ENCODE measurements at regions not wholly inside any gene's neighbourhood (a gene's known extent, or its start where the extent isn't known, plus 50 kb on each side); places are given as distances from the start of the nearest gene placed in this dataset.
A peak's percentile ranks its signal among the peaks of the same experiment; 100 is the strongest.

GRCh38 chr22:46065691-46066454, 84.5 kb upstream of the PPARA start:
- no peak for DNase-seq (ENCODE audit: low read depth in 1 of 2, low spot score in 1 of 2)

GRCh38 chr22:46066691-46067090, 83.6 kb upstream of the PPARA start:
- no peak for DNase-seq (ENCODE audit: low read depth in 1 of 2, low spot score in 1 of 2)

- DNase-seq (ENCODE audit: low read depth in 1 of 2, low spot score in 1 of 2), result no peak
Measured at GRCh38 chr22:46067159-46068111, 82.9 kb upstream of the PPARA start.

- DNase-seq (ENCODE audit: low read depth in 1 of 2, low spot score in 1 of 2), result no peak
Measured at GRCh38 chr22:46068181-46068592, 82.1 kb upstream of the PPARA start.

- DNase-seq (ENCODE audit: low read depth in 1 of 2, low spot score in 1 of 2), result no peak
Measured at GRCh38 chr22:46068593-46069491, 81.5 kb upstream of the PPARA start.

- DNase-seq (ENCODE audit: low read depth in 1 of 2, low spot score in 1 of 2), result no peak
Measured at GRCh38 chr22:46069521-46070214, 80.7 kb upstream of the PPARA start.

GRCh38 chr22:46070215-46070802, 80.0 kb upstream of the PPARA start:
- peak in 1 of 2 donors; percentile 18 for DNase-seq (ENCODE audit: low read depth in 1 of 2, low spot score in 1 of 2)

GRCh38 chr22:46070803-46071450, 79.4 kb upstream of the PPARA start:
- peak in 1 of 2 donors; percentile 53 for DNase-seq (ENCODE audit: low read depth in 1 of 2, low spot score in 1 of 2)

GRCh38 chr22:46071451-46072109, 78.7 kb upstream of the PPARA start:
- peak; percentile 32 to 57 for DNase-seq (ENCODE audit: low read depth in 1 of 2, low spot score in 1 of 2)

GRCh38 chr22:46072110-46072881, 78.0 kb upstream of the PPARA start:
- DNase-seq (ENCODE audit: low read depth in 1 of 2, low spot score in 1 of 2), result peak in 1 of 2 donors; percentile 35

GRCh38 chr22:46072981-46073682, 77.2 kb upstream of the PPARA start:
- DNase-seq (ENCODE audit: low read depth in 1 of 2, low spot score in 1 of 2), result no peak

GRCh38 chr22:46073683-46074504, 76.4 kb upstream of the PPARA start:
- DNase-seq (ENCODE audit: low read depth in 1 of 2, low spot score in 1 of 2), result no peak

GRCh38 chr22:46074771-46075551, 75.4 kb upstream of the PPARA start:
- DNase-seq (ENCODE audit: low read depth in 1 of 2, low spot score in 1 of 2), result no peak

- DNase-seq (ENCODE audit: low read depth in 1 of 2, low spot score in 1 of 2), result no peak
Measured at GRCh38 chr22:46075764-46076531, 74.4 kb upstream of the PPARA start.

GRCh38 chr22:46076651-46077339, 73.5 kb upstream of the PPARA start:
- DNase-seq (ENCODE audit: low read depth in 1 of 2, low spot score in 1 of 2), result no peak

Data from stimulated activated CD4-positive, alpha-beta T cell treated with anti-CD3 and anti-CD28 coated beads, Interleukin-15, amount 100 ng/mL, for 1 hour (primary cell).